ENCODE measurements at regions not wholly inside any gene's neighbourhood (a gene's known extent, or its start where the extent isn't known, plus 50 kb on each side); places are given as distances from the start of the nearest gene placed in this dataset.

GRCh38 chr4:66235876-66236275 lies 565.6 kb upstream of the EPHA5 start:
- no peak for TF ChIP-seq POLR2A (IDR thresholded peaks at IDR 0.05)
- no peak for TF ChIP-seq CTCF (IDR thresholded peaks at IDR 0.05 in 8 of 11, conservative IDR thresholded peaks at IDR 0.05 in 3 of 11)
- no peak for TF ChIP-seq POLR2AphosphoS5 (IDR thresholded peaks at IDR 0.05)
